ENCODE measurements at regions not wholly inside any gene's neighbourhood (a gene's known extent, or its start where the extent isn't known, plus 50 kb on each side); places are given as distances from the start of the nearest gene placed in this dataset.
A peak's percentile ranks its signal among the peaks of the same experiment; 100 is the strongest.

- TF ChIP-seq POLR2A (IDR thresholded peaks at IDR 0.05) (no peak), CTCF (IDR thresholded peaks at IDR 0.05) (peak; percentile 52 to 56 (median 55))
Measured at GRCh38 chr5:158013939-158014338, 155.0 kb upstream of the CLINT1 start.
